ENCODE measurements at regions not wholly inside any gene's neighbourhood (a gene's known extent, or its start where the extent isn't known, plus 50 kb on each side); places are given as distances from the start of the nearest gene placed in this dataset.

GRCh38 chr2:181380581-181380980, 76.6 kb upstream of the ITGA4 start:
- DNase-seq (ENCODE audit: low spot score): no peak

GRCh38 chr2:181384923-181385322, 72.3 kb upstream of the ITGA4 start:
- DNase-seq (ENCODE audit: low spot score): no peak

- no peak for DNase-seq (ENCODE audit: low spot score)
Observed at GRCh38 chr2:181389524-181389923, 67.7 kb upstream of the ITGA4 start.

GRCh38 chr2:181393472-181393871, 63.7 kb upstream of the ITGA4 start:
- no peak for DNase-seq (ENCODE audit: low spot score)

GRCh38 chr2:181394741-181395437, 62.3 kb upstream of the ITGA4 start:
- DNase-seq (ENCODE audit: low spot score): no peak

GRCh38 chr2:181395851-181396250, 61.3 kb upstream of the ITGA4 start:
- DNase-seq (ENCODE audit: low spot score): no peak

GRCh38 chr2:181396256-181397123, 60.7 kb upstream of the ITGA4 start:
- no peak for DNase-seq (ENCODE audit: low spot score)

- DNase-seq (ENCODE audit: low spot score): no peak
Observed at GRCh38 chr2:181397331-181397730, 59.9 kb upstream of the ITGA4 start.

GRCh38 chr2:181398000-181398399, 59.2 kb upstream of the ITGA4 start:
- no peak for DNase-seq (ENCODE audit: low spot score)

GRCh38 chr2:181399027-181399426, 58.2 kb upstream of the ITGA4 start:
- DNase-seq (ENCODE audit: low spot score): no peak

GRCh38 chr2:181404472-181404871, 52.7 kb upstream of the ITGA4 start:
- DNase-seq (ENCODE audit: low spot score): no peak

GRCh38 chr2:181407171-181407570, 50.0 kb upstream of the ITGA4 start:
- DNase-seq (ENCODE audit: low spot score): no peak

Measured in cerebellar cortex (tissue), 1 donor.